GM18861 (cell line): ENCODE measurements at regions not wholly inside any gene's neighbourhood (a gene's known extent, or its start where the extent isn't known, plus 50 kb on each side); places are given as distances from the start of the nearest gene placed in this dataset.
"Not testable (repeated sequence)": the region's sequence is repeated elsewhere in the genome, so short reads cannot be mapped to it uniquely, and the experiment has no call there.

Experiments
- ATAC-seq: cut with Tn5 transposase; IDR thresholded peaks from one replicate; pipeline ENCODE4 v1.9.1; 2021; ENCODE audit not compliant: unreplicated experiment

DNA sequence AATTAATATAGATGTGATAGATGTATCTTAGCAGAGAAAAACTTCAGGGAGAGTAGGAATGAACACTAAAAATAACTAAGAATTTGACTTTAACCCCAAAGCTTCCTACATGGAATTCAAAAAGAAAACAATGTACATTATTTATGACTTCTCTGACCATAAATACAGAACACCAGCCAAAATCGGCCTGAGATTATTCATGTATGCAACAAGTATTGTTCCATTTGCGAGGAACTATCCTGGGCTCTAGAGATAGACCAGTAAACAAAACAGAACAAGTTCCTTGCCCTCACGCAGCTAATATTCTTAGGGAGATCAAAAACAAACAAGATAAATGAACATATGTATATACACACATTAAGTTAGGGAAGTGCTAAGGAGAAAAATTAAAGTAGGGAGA, 432.3 kb upstream of the SOX5 start:
- ATAC-seq = no peak

DNA sequence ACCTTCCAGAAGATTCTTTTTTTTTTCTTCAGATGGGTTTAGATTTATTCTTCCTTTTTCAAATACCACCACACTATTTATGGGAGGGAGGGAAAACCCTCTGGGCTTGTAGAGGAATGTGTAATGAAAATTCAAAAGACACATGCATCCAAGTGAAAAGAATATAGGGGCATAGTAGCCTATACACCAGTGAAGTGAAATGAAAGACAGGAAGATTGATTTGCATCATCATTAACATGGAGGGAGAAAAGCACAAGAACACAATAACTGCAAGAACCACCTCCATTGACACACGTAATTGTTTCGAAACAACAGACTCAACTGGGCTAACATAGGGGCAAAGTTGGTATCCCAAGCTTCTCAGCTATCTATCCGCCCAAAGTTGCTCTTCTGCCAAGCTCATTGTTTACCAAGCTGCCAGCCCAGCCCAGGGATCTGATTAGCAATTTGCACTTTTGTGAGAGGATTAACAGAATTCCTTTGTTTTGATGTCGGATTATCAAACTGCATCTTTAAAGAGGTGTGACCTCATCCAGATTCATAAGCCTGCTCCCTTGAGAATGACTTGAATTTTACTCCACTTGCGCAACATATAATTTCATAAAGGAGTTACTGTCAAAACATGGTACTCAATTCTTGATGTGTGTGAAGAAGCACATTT, 430.5 kb upstream of the SOX5 start:
- ATAC-seq = no peak

DNA sequence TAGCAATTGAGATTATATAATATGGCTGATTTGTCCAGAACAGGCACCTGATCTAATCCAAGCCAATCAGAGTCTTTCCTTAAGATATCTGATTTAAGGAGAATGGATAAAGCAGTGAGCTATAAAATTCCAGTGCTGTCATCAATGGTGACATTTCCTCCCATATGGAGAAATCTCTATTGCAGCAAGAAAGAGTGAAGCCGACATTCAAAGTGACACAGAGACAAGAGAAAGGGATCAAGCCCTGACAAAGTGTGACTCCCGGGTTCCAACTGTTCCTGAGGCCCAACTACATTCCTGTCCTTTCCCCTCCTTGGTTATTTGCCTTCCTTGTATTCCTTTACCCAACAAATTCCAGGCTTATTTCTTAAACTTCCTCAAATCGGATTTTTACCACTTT, 430.0 kb upstream of the SOX5 start:
- no peak for ATAC-seq

- peak; percentile 83 for ATAC-seq
Measured at GRCh38 chr12:24378548-24379407, 429.3 kb upstream of the SOX5 start.

- ATAC-seq = no peak
Measured at GRCh38 chr12:24374452-24374851, 425.0 kb upstream of the SOX5 start.

- ATAC-seq = no peak
Measured at GRCh38 chr12:24373004-24373403, 423.5 kb upstream of the SOX5 start.

DNA sequence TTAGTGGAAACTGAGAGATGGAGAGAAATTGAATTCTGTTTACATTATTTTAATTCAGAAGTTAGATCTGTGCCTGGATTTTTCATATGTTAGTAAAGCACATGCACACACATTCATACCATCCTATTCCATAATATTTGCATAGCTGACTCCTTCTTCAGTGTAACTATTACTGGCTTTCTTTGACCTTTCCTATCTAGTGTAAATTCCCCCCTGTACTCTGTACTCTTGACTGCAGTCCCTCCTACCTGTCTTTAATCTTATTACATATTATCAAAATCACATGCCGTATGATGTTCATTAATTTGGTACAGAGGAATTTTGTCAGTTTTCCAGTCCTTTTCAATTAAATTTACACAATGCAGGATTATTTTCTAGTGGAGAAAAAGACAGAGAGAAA, 417.0 kb upstream of the SOX5 start:
- no peak for ATAC-seq

DNA sequence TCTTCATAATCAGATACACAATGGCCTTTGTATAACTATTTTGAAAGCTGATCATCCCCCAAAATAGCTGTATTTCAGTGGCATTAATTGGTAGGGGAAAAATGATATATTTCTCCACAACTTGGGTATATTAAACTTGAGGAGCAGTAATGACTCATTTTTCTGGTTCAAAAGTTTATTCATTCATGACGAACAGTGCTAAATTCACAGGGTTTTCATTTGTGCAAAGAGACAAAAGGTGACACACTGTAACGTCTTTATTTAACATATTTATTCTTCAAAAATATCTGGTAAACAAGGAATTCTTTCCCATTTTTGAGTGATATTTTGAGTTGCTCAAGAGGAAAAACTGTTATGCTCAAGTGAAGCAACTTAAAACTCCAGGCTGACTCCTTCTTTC, 415.5 kb upstream of the SOX5 start:
- ATAC-seq = no peak

GRCh38 chr12:24363177-24363754, 413.8 kb upstream of the SOX5 start:
- ATAC-seq = no peak

DNA sequence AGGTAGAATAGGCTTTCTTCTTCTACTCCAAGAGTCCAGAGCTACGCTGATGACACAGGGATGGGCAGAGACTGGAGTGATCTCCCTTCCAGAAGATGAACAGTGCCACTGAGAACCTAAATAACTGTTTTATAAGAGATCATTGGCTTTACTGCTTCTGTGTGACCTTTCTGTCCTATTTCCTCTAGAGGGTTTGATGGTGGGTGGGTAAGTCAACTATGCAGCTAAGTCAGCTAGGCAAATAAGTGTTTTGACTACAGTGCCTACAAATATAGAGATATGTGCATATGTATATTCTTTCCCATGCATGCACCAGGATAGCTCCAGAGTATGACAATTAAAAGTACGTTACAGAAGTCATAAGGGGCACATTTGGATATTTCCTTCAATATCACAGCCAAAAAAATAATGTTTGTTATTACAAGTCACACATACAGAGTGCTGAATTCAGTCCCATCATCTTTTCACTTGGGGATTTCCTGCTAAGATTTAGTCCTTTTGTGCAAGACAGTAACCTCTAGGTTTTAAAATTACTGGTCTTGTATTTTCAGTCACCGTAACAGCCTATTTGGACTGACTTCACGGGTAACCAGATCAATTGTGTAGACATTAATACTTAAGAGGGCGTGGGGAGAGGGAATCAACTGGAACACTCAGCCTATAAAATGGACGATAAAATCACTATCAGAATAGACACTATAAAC, 412.6 kb upstream of the SOX5 start:
- ATAC-seq = no peak

- ATAC-seq = peak; percentile 79
Measured at GRCh38 chr12:24360907-24361306, 411.4 kb upstream of the SOX5 start.

- peak; percentile 27 for ATAC-seq
Measured at GRCh38 chr12:24360461-24360860, 411.0 kb upstream of the SOX5 start.

GRCh38 chr12:24360057-24360456, 410.6 kb upstream of the SOX5 start:
- ATAC-seq = no peak

DNA sequence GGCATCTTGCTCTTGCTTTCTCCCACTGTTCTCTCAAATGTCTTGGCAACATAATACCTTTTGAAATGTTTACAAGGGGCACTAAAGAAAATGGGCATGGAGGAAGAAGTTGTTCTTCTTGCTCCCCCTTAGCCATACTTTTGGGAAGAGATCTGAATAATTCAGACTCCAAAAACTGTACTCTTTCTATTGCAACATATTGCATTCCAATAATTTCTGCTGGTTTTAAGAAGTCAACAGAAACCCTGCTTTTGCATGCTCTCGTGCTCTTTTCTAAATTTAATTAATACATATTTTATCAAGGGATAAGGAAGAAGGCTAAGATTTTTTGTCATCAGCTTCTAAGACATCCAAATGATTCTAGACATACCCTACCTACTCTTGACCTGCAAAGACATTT, 409.9 kb upstream of the SOX5 start:
- no peak for ATAC-seq

- peak; percentile 57 for ATAC-seq
Measured at GRCh38 chr12:24356240-24356804, 406.9 kb upstream of the SOX5 start.

DNA sequence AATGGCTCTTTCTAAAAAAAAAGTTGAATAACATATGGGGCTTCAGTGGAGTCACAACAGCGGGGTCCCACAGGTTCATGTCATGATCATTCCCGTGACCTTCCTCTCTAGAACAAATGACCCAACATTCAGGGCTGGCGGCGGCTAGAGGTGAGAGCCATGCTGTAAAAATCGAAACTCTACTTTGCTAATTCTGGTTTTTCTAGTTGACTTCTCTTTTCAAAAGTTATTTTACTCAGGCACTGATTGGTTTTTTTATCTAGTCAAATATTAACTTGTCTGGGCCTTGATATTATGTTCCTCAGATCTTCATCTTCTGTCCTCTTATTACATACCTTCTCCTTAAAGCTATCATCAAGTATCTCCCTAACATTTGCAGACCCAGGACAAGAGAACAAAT, 402.9 kb upstream of the SOX5 start:
- ATAC-seq = no peak

DNA sequence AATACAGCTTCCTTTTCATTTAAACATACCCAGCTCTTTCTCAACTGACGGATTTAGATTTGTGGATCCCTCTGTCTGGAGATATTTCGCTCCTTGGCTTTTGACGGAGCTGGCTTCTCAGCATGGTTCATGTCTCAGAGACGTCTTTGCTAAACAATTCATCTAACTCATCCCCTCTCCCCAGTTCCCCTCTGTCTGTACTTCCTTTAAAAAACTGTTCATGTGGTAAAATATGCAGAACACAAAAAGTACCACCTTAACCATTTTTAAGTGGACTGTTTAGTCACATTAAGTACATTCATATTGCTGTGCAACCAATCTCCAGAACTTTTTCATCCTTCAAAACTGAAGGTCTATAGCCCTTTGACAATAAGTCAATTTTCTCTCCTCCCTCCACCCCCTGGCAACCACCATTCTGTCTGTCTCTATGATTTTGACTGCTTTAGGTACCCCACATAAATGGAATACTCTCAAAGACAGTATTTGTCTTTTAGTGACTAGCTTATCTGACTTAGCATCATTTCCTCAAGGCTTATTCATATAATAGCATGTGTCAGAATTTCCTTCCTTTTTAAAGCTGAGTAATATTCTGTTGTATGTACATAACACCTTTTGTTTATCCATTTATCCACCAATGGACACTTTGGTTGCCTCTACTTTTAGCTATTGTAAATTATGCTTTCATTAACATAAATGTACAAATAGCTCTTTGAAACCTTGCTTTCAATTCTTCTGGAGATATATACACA, 399.8 kb upstream of the SOX5 start:
- ATAC-seq = no peak

- ATAC-seq = not testable (repeated sequence)
Measured at GRCh38 chr12:24348180-24348579, 398.7 kb upstream of the SOX5 start.

DNA sequence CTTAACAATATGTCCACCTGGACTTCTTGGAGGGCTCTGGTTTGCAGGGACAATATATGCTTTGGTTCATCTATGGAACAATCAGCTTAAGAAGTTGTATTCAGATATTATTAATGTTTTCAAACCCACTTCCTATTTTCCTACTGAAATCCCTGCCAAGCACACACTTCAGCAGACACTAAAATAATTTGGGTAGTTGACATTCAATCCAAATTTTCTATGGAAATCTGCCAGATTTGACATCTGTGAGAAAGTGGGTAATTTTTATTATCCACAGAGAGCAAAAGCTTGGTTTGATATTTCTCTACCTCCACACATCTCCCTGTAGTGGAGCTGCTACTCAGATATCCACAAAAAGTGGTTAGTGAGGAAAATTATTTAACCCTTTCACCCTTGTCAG, 378.8 kb upstream of the SOX5 start:
- ATAC-seq = no peak

DNA sequence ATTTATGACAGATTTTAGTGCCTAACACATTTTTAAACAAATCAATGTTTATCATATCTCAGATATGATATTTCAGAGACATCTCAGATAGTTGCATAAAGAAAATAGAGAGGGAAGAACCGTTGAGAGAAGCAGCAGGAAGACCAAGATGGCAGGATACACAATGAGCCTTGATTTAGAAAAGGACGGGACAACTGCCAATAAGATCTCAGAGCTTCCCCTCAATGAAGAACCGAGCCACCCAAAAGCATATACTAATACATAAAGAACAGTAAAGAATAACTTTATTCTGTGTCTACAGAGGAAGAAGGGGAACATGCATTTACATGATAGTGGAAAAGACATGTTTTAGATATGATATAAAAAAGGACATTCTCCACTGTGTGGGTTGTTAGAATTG, 375.9 kb upstream of the SOX5 start:
- no peak for ATAC-seq
